SK-N-SH (cell line): ENCODE measurements at regions not wholly inside any gene's neighbourhood (a gene's known extent, or its start where the extent isn't known, plus 50 kb on each side); places are given as distances from the start of the nearest gene placed in this dataset.

Source experiments
- EP300 ChIP-seq, 2 experiments: IDR thresholded peaks; 2 replicates each; pipeline versions ENCODE4 v1.4.0 to v1.6.1; 2012; ENCODE audit warnings: borderline replicate concordance in 1 of 2, low read depth in 1 of 2, low read length in 1 of 2
- FOSL2 ChIP-seq: IDR thresholded peaks from 2 replicates; pipeline ENCODE4 v1.4.0; 2012; ENCODE audit warnings: low read depth, mild to moderate bottlenecking, moderate library complexity, borderline replicate concordance
- GABPA ChIP-seq: IDR thresholded peaks from 2 replicates; pipeline ENCODE4 v1.4.0; 2012; ENCODE audit warnings: low read depth, mild to moderate bottlenecking
- MXI1 ChIP-seq: IDR thresholded peaks from 2 replicates; pipeline ENCODE4 v1.6.1; 2012; ENCODE audit warnings: mild to moderate bottlenecking, low read depth, low read length, improper control_type of control experiment
- POLR2AphosphoS5 ChIP-seq: IDR thresholded peaks from 2 replicates; pipeline ENCODE4 v1.6.1; 2012; ENCODE audit warnings: low read depth, low read length
- RCOR1 ChIP-seq: fragments of 150-350 bp; IDR thresholded peaks from 2 replicates; pipeline ENCODE4 v1.6.1; 2017; ENCODE audit warnings: antibody characterized with exemption, low read length
- SIN3A ChIP-seq: IDR thresholded peaks from 2 replicates; pipeline ENCODE4 v1.6.1; 2012; ENCODE audit warnings: low read depth, mild to moderate bottlenecking, low read length, moderate library complexity, borderline replicate concordance
- TF ChIP-seq, protein P1 (sequence below): IDR thresholded peaks from 2 replicates; pipeline ENCODE4 v1.4.0; 2012; ENCODE audit warnings: low read depth, borderline replicate concordance
- TF ChIP-seq, protein P2 (sequence below): fragments of 200-600 bp; sonication (generic); IDR thresholded peaks from 2 replicates; pipeline ENCODE4 v1.6.1; 2017; ENCODE audit warnings: antibody characterized with exemption, mild to moderate bottlenecking, moderate library complexity
- TF ChIP-seq, protein P3 (sequence below): IDR thresholded peaks from 2 replicates; pipeline ENCODE4 v1.4.0; 2012; ENCODE audit warnings: low read depth
- TF ChIP-seq, protein P4 (sequence below): fragments of 150-350 bp; IDR thresholded peaks from 2 replicates; pipeline ENCODE4 v1.6.1; 2017; ENCODE audit warnings: antibody characterized with exemption, low read length, low read depth, borderline replicate concordance

DNA sequence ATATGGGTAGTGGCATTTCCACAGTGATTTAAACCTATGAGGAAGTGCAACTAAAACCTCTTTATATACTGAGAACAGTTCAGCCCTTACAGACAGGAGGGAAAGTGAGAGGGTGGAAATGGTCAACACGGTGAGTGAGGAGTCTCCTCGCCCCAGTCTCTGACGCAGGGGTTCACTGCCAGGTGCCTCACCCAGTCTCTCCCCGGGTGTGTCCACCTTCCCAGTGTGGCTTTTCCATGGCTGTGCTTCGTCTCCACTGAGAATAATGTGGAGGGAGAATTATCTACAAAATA is 116.6 kb upstream of the TOP3B start:
- TF ChIP-seq, protein P1, sequence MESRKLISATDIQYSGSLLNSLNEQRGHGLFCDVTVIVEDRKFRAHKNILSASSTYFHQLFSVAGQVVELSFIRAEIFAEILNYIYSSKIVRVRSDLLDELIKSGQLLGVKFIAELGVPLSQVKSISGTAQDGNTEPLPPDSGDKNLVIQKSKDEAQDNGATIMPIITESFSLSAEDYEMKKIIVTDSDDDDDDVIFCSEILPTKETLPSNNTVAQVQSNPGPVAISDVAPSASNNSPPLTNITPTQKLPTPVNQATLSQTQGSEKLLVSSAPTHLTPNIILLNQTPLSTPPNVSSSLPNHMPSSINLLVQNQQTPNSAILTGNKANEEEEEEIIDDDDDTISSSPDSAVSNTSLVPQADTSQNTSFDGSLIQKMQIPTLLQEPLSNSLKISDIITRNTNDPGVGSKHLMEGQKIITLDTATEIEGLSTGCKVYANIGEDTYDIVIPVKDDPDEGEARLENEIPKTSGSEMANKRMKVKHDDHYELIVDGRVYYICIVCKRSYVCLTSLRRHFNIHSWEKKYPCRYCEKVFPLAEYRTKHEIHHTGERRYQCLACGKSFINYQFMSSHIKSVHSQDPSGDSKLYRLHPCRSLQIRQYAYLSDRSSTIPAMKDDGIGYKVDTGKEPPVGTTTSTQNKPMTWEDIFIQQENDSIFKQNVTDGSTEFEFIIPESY = no peak
- TF ChIP-seq, protein P2, sequence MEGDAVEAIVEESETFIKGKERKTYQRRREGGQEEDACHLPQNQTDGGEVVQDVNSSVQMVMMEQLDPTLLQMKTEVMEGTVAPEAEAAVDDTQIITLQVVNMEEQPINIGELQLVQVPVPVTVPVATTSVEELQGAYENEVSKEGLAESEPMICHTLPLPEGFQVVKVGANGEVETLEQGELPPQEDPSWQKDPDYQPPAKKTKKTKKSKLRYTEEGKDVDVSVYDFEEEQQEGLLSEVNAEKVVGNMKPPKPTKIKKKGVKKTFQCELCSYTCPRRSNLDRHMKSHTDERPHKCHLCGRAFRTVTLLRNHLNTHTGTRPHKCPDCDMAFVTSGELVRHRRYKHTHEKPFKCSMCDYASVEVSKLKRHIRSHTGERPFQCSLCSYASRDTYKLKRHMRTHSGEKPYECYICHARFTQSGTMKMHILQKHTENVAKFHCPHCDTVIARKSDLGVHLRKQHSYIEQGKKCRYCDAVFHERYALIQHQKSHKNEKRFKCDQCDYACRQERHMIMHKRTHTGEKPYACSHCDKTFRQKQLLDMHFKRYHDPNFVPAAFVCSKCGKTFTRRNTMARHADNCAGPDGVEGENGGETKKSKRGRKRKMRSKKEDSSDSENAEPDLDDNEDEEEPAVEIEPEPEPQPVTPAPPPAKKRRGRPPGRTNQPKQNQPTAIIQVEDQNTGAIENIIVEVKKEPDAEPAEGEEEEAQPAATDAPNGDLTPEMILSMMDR = no peak
- TF ChIP-seq, protein P3, sequence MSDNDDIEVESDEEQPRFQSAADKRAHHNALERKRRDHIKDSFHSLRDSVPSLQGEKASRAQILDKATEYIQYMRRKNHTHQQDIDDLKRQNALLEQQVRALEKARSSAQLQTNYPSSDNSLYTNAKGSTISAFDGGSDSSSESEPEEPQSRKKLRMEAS = no peak
- TF ChIP-seq POLR2AphosphoS5 = no peak
- TF ChIP-seq GABPA = no peak
- TF ChIP-seq EP300 (IDR thresholded peaks at IDR 0.05; ENCODE audit: borderline replicate concordance in 1 of 2, low read depth in 1 of 2, low read length in 1 of 2) = no peak
- TF ChIP-seq MXI1 = no peak
- TF ChIP-seq RCOR1 = no peak
- TF ChIP-seq, protein P4, sequence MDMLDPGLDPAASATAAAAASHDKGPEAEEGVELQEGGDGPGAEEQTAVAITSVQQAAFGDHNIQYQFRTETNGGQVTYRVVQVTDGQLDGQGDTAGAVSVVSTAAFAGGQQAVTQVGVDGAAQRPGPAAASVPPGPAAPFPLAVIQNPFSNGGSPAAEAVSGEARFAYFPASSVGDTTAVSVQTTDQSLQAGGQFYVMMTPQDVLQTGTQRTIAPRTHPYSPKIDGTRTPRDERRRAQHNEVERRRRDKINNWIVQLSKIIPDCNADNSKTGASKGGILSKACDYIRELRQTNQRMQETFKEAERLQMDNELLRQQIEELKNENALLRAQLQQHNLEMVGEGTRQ = no peak
- no peak for TF ChIP-seq FOSL2
- no peak for TF ChIP-seq SIN3A
